HG03097 (cell line): ENCODE measurements at regions not wholly inside any gene's neighbourhood (a gene's known extent, or its start where the extent isn't known, plus 50 kb on each side); places are given as distances from the start of the nearest gene placed in this dataset.
A peak's percentile ranks its signal among the peaks of the same experiment; 100 is the strongest.
"Not testable (repeated sequence)": the region's sequence is repeated elsewhere in the genome, so short reads cannot be mapped to it uniquely, and the experiment has no call there.

Source experiments
- ATAC-seq: cut with Tn5 transposase; IDR thresholded peaks from one replicate; pipeline ENCODE4 v1.9.1; 2021; ENCODE audit not compliant: unreplicated experiment, low FRiP score

DNA sequence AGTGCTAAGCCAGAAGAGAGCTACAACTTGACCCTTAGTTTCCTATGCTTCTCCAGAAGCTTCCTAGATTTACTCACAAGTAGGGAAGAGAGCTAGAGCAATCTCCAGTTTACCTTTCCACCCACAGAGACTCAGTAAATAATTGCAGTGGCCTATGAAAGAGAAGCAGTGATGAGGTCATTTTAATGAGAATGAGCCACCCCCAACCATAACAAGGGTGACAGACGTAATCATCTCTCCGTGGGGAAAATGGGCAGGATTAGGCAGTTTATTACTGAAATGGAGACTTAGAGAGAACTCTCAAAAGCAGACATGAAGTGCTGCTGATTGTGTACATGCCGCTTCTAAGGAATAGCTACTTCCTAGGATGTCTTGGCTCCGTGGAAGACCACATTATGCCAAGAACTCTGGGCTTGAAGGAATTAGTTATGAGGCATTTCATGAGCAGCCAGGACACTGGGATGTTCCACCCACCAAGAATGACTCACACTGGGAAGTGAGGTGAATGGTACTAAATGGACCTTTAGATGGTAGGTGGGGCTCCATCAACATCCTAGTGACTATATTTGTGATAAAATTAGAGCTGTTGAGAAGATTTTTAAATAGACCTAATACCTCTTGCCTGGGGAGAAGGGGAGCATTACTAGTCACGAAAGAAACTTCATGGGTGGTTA is 160.9 kb downstream of the EDEM1 start:
- no peak for ATAC-seq

DNA sequence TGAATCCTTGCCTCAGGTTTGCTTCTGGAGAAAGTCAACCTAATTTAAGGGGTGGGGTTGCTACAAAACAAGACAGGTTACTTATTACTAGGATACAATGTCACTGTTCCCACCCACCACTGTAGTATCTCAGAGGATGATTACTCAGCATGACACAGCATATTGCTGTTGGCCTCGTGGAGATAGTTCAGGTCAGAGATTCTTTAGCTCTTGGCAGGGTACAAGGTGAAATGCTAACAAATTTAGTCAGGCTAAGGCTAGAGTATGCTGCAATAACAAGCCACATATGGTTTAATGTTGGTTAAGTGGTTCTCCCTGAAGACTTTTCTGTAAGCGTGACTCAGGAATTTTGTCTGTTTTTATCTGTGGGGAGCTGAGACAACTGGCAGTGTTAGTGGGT is 161.8 kb downstream of the EDEM1 start:
- ATAC-seq, result no peak

DNA sequence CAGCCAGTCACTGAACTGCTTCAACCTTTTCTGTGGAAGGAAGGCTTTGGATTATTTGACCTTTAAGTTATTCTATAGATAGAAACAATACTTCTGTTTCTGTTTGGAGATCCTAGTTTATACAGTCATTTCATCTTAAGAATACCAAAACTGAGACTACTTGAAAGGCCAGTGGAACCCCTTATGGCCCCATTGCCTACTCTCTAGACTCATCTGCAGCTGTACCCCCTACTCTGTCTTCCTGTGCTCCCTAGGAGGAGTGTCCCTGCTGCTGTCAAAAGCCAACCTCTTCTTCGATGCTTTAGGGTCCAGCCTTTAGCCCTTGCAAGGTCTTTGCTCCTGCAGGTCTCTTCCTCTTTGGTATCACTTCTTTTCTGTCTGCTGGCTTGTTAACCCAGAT is 169.6 kb downstream of the EDEM1 start:
- no peak for ATAC-seq

DNA sequence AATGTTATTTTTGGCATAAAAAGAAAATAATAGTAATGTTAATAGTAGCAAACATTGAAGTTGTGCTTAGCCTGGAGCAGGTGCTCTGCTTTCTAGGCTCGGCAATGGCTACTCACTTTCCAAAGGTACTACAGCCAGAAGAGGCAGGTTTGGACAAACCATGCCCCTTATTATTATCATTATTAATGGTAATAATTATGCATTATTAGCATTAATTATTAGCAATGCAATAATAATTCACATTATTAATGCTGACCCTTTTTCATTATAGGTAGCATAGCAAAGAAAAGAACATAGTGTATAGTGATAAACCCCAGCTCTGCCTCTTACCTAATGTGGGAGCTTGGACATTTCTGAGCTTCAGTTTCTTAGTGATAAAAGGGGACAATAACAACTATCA is 171.4 kb downstream of the EDEM1 start:
- no peak for ATAC-seq

DNA sequence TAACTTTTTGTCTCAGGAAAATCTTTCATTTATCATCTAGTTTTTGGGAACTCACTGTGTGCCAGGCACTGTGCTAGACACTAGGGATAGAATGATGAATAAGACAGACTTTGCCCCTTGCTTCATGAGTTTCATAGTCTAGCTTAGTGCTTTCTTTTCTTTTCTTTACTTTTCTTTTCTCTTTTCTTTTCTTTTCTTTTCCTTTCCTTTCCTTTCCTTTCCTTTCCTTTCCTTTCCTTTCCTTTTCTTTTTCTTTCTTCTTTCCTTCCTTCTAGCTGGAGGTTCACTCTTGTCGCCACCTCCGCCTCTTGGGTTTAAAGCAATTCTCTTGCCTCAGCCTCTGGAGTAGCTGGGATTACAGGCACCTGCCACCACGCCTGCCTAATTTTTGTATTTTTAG is 172.9 kb downstream of the EDEM1 start:
- no peak for ATAC-seq

DNA sequence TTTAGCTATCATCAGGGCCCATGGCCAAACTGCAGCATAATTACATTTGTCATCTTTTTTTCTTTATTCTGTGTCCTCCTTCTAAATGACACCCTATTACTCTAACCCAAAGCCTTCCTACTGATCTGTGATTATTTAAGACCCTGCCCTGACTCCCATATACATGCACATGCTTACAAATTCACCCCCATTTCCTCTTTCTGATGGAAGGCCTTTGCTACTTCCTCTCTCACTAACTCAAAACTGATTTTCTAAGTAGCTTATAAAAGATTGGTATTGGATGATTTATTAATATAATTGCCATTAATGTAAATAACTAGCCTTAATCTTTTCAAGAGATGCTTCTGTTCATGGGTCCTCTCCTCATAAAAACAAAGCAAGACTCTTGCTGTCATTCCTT is 179.2 kb downstream of the EDEM1 start:
- no peak for ATAC-seq

DNA sequence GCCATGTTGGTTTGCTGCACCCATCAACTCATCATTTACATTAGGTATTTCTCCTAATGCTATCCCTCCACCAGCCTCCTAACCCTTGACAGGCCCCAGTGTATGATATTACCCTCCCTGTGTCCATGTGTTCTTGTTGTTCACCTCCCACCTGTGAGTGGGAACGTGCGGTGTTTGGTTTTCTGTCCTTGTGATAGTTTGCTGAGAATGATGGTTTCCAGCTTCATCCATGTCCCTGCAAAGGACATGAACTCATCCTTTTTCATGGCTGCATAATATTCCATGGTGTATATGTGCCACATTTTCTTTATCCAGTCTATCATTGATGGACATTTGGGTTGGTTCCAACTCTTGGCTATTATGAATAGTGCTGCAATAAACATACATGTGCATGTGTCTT is 184.0 kb downstream of the EDEM1 start:
- ATAC-seq, result not testable (repeated sequence)

DNA sequence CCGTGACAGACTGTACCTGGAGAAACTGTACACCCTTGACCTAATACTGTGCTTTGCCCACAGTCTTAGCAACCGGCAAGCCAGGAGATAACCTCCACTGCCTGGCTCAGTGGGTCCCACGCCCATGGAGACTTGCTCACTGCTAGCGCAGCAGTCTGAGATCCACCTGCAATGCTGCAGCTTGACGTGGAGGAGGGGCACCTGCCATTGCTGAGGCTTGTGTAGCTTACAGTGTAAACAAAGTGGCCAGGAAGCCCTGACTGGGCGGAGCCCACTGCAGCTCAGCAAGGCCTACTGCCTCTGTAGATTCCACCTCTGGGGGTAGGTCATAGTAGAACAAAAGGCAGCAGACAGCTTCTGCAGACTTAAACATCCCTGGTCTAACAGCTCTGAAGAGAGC is 189.3 kb downstream of the EDEM1 start:
- no peak for ATAC-seq

DNA sequence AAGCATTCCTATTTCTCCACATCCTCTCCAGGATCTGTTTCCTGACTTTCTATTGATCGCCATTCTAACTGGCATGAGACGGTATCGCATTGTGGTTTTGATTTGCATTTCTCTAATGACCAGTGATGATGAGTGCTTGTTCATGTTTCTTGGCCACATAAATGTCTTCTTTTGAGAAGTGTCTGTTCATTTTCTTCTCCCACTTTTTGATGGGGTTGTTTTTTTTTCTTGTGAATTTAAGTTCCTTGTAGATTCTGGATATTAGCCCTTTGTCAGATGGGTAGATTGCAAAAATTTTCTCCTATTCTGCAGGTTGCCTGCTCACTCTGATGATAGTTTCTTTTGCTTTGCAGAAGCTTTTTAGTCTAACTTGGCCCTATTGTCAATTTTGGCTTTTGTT is 191.8 kb downstream of the EDEM1 start:
- not testable (repeated sequence) for ATAC-seq

DNA sequence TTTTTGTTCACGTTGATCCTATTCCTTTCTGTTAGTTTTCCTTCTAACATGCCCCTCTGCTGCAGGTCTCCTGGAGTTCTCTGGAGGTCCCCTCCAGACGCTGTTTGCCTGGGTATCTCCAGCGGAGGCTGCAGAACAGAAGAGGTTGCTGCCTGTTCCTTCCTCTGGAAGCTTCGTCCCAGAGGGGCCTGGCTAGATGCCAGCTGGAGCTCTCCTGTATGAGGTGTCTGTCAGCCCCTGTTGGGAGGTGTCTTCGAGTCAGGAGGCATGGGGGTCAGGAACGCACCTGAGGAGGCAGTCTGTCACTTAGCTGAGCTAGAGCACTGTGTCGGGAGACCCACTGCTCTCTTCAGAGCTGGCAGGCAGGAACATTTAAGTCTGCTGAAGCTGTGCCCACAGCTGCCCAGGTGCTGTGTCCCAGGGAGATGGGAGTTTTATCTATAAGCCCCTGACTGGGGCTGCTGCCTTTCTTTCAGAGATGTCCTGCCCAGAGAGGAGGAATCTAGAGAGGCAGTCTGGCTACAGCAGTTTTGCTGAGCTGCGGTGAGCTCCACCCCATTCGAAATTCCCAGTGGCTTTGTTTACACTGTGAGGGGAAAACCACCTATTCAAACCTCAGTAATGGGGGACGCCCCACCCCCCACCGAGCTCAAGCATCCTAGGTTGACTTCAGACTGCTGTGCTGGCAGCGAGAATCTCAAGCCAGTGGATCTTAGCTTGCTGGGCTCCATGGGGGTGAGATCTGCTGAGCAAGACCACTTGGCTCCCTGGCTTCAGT is 196.2 kb downstream of the EDEM1 start:
- not testable (repeated sequence) for ATAC-seq

DNA sequence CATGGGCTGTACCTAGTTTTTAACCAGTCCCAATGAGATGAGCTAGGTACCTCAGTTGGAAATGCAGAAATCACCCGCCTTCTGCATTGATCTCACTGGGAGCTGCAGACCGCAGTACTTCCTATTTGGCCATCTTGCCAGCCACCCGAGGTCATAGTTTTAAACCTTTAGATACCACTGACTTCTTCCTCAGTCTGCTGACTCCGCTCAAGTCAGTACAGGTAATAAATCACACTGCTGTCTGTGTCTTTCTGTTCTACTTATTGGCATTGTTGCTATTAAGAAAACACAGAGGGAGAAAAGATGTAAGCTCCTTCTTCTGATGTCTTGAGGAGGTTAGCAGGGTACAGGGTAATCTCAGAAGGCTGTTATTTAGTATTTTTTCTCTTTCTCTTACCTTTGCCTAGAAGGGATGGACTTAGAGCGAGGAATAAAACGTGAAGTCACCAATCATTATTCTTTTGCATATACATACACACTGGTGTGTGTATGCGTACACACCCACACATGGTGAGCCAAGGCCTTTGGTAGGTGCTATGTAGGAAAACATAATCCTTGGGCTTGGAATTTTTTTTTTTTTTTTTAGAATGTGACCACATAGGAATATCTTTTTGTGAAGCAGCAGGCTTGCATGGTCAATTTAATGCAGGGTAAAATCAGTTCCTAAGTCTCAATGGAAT is 197.2 kb downstream of the EDEM1 start:
- no peak for ATAC-seq

DNA sequence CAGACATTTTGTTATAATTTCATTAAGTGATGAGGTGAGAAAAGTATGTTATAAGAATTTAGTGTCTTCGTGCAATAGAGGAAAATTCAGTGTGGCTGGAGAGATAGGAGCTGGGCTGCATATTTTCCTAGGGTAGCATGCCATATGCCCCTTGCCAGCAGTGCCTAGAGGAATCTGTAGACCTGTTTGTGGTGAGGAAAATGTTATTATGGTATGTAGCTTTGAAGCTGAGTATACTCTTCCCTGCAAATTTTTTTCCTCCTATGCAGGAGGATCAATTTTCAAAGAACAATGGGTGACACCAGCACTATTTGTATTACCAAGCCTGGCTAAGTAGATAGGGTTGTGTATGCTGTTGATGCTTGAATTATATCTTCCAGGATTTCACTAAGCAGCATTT is 200.6 kb downstream of the EDEM1 start:
- ATAC-seq, result no peak

DNA sequence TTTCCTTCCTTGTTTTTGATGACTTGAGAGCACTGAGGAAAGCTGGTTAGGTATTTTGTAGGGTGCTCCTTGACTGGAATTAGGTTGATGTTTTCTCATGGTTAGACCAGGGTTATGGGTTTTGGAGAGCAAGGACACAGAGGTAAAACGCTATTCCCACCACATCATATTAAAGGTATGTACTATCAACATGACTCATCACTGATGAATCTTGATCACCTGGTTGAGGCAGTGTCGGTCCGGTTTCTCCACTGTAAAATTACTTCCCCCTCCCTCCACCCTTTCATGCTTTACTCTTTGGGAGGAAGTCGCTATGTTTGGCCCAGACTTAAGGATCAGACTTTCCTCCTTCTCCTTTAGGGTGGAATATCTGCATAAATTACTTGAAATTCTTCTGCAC is 201.6 kb downstream of the EDEM1 start:
- ATAC-seq, result no peak

DNA sequence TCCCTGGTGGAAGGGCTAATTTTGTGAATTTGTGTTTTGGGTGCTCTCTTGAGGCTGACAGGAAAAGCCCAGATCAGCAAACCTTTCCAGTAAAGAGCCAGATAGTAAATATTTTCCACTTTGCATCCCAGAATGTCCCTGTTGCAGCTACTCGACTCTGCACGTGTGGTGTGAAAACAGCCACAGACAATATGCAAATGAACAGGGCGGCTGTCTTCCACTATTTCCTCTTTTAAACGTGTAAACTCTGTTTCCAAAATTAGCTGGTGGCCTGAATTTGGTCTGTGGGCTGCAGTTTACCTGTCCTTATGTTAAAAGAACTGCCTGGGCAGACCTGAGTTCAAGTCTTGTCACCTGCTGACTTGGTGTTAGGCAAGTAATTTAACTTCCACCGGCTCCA is 202.7 kb downstream of the EDEM1 start:
- ATAC-seq, result peak; percentile 56

DNA sequence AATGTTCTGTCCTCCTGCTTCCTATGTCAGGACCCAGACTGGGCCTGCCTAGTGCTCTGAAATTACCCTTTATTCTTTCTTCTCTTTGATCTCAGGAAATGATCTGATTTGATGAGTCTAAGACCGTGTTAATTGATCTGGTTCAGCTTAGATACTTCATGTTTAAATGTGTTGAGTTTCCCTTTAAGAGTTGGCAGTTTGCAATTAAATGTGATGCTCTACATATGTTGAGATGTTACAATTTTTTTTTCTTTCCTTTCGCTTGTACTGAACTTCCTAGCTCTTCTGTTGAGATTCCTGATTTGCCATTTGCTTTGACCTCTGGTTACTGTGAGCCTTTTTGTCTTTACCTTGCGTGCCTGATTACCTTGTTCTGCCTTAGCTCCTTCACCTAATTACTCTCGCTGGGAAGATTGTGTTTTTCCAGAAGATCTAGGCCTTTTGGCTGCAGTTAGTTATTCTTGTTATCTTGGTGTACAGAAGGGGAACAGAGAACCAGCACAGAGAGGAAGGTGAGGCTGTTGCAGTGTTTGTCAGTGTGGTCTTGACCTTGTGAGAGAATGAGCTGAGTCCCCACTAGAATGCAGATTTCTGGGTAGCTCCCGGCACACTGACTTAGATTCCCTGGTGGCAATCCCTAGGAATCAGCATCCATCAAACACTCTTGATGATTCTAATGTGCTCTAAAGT is 203.6 kb downstream of the EDEM1 start:
- ATAC-seq, result no peak

DNA sequence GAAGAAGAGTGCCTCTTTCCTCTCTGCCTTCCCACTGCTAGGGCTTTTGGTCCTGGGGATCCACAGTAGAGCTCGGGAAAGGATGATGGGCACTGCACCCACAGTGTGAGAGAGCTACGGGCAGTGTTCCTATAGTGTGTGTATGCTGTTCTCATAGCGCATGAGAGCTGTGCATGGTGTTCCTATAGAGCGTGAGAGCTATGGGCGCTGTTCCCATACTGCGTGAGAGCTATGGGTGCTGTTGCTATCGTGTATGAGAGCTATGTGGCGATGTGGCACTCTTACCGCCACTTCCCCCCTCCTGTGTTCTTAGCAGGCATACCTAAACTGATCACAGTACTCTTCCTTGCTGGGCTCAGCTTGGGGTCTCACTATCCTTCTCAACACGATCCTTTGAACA is 213.5 kb downstream of the EDEM1 start:
- ATAC-seq, result no peak

DNA sequence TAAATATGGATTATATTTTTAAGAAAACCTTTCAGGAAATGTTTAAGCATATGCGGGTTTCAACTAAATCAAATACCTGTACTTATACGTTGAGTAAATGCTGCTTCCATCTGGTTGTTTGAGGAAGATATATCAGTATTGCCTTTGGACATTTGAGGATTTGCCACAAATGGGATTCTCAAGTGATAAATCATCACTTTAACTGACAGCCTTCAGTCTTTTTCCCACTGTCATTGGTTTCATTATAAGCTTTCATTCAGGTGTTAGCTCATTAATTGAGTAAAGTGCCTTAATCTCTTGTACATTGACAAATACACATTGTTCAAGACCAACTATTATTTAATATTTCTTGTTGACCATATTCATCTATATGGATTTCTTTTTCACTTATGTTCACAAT is 217.2 kb downstream of the EDEM1 start:
- no peak for ATAC-seq

DNA sequence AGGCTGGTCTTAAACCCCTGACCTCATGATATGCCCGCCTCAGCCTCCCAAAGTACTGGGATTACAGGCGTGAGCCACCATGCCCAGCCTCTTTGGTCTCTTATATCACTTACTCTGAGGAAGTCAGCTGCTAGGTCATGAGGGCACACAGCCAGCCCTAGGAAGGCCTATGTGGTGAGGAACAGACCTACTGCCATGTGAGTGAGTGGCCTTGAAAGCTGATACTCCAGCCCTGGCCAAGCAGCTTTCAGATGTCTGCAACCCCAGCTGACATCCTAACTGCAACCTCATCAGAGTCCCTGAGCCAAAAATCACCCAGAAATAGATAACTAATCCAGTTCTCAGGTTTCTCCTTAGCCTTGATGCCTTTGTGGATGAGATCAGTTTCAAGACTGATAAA is 224.3 kb downstream of the EDEM1 start:
- no peak for ATAC-seq

DNA sequence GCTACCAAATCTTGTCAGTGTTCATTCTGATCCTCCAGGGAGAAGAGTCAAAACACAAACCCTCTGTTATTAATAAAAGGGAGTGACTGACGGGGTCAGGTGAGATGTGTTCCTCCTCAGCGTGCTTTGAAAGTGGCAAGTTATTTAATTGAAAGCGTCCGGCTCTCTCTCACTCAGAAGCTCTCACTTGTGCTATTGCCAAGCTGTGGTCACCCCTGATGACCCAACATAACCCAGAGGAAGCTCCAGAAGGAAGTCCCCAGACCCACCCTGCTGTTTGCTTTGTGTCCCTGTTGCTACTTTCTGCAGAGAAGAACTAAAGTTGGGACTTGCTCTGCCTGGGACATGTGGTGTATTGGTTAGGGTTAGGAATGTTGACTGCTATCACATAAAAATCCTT is 235.6 kb downstream of the EDEM1 start:
- no peak for ATAC-seq

DNA sequence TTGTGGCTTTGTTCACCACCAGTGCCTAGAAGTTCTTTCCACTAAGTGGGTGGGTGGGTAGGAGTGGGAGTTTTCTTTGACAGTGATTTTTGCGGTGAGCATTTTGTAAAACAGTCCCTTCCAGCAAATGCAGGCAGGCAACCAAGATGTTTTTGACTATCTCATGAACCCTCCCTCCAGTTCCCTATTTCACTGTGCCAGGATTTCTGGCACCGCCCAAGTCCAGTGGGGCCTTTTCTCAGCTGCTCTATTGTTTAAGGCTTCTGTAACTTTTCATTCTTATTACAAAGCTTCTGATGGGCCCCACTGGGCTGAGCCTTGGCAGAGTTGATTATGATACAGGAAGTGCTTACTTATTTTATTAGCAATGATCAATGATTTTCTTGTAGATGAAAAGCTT is 236.0 kb downstream of the EDEM1 start:
- ATAC-seq, result no peak

DNA sequence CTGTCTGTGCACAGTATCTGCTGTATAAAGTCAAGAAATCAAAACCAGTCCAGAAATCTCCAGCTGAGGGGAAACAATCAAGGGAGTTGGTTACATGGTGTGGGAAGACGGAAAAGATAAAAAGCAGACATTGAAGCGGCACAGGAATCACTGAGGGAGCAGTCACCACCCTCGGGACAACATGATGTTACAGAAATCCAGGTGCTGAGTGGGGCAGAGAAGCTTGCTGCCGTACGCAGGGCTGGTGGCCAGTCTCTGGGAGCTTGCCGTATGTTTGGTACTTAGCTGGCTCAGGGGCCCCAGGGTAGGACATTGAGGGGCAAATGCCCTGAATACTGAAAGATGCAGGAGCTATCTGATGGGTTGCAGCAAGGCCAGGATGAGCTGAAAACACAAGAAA is 237.9 kb downstream of the EDEM1 start:
- no peak for ATAC-seq
